ENCODE measurements at regions not wholly inside any gene's neighbourhood (a gene's known extent, or its start where the extent isn't known, plus 50 kb on each side); places are given as distances from the start of the nearest gene placed in this dataset.
"Not testable (repeated sequence)": the region's sequence is repeated elsewhere in the genome, so short reads cannot be mapped to it uniquely, and the experiment has no call there.

DNA sequence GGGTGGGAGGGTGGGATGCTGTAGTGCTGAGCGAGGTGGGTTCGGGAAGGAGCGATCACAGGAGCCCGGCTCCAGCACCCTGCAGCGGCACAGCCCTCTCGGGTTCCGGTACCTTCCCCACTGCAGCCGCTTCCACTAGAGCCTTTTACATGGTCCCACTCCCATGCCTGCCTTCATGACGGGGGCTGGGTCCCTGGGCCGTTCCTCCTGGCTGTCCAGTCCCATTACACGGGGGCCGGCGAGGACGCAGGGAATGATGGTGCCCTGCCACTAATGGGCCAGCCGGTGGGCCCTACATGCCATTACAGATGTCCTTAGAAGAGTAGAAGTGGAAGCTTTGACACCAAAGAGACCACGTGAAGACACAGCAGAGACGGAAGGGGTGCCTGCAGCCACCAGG, 104.6 kb upstream of the PPP1R26 start:
- 94% methylated on average over 17 of the region's 17 CpGs for WGBS
- H3K4me1 ChIP-seq (ENCODE audit: control insufficient read depth in 2 of 2, insufficient read depth in 2 of 2, low read length in 2 of 2): no peaks in the 10 kb centered on the region
- no peak overlapping the region for H3K27ac ChIP-seq (ENCODE audit: low read depth in 1 of 2, low read length in 1 of 2)
- H3K9me3 ChIP-seq (ENCODE audit: control insufficient read depth in 2 of 2, insufficient read depth in 1 of 2, low read length in 1 of 2): no peaks in the 10 kb centered on the region
- no peaks in the 10 kb centered on the region for H3K36me3 ChIP-seq (ENCODE audit: control insufficient read depth in 2 of 2, insufficient read depth in 2 of 2, low read length in 1 of 2)
- DNase-seq (ENCODE audit: low read depth in 6 of 9, low spot score in 9 of 9): no peak
- H3K27me3 ChIP-seq (ENCODE audit: control insufficient read depth in 2 of 2, insufficient read depth in 1 of 2, low read length in 1 of 2): no peaks in the 10 kb centered on the region
- H3K4me3 ChIP-seq (ENCODE audit: low read length in 2 of 2): no peak overlapping the region

DNA sequence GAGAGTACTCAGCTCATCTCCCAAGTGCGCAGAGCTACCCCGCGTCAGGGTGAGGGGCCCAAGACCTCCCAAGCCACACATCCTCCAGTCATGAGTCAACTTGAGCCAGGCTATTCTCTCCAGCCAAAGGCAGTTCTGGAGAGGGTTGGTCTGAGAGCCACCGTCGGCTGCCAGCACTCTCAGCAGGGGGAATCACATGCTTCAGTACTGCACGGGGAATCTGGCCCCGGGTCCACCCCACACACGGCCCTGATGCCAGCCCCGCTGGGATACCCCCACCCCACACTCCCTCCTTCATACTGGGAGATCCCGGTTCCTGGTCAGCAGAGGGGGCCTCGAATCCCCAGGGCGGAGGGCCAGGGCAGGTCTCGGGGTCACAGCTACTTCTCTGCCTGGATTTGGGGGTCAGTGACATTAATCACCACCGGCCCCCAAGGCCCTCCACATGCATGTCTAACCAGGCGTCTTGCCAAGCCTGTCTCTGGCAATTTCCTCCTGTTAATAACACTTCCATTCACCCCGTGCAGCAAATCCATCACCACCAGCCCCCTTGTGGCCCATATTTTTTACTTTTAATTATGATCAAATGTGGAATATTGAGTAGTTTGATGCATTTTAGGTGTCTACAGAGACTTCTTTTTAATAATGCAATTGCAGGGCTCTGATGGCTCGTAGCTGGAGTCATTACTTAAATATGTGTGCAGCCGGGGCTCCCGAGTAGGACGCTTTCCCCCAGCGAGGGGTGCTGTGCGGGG, 102.9 kb upstream of the PPP1R26 start:
- no peak overlapping the region for H3K27ac ChIP-seq (ENCODE audit: low read depth in 1 of 2, low read length in 1 of 2)
- WGBS: 85% methylated on average over 22 of the region's 22 CpGs
- no peaks in the 10 kb centered on the region for H3K27me3 ChIP-seq (ENCODE audit: control insufficient read depth in 2 of 2, insufficient read depth in 1 of 2, low read length in 1 of 2)
- no peaks in the 10 kb centered on the region for H3K4me1 ChIP-seq (ENCODE audit: control insufficient read depth in 2 of 2, insufficient read depth in 2 of 2, low read length in 2 of 2)
- H3K9me3 ChIP-seq (ENCODE audit: control insufficient read depth in 2 of 2, insufficient read depth in 1 of 2, low read length in 1 of 2): no peaks in the 10 kb centered on the region
- H3K36me3 ChIP-seq (ENCODE audit: control insufficient read depth in 2 of 2, insufficient read depth in 2 of 2, low read length in 1 of 2): no peaks in the 10 kb centered on the region
- DNase-seq (ENCODE audit: low read depth in 6 of 9, low spot score in 9 of 9): no peak
- no peak overlapping the region for H3K4me3 ChIP-seq (ENCODE audit: low read length in 2 of 2)

DNA sequence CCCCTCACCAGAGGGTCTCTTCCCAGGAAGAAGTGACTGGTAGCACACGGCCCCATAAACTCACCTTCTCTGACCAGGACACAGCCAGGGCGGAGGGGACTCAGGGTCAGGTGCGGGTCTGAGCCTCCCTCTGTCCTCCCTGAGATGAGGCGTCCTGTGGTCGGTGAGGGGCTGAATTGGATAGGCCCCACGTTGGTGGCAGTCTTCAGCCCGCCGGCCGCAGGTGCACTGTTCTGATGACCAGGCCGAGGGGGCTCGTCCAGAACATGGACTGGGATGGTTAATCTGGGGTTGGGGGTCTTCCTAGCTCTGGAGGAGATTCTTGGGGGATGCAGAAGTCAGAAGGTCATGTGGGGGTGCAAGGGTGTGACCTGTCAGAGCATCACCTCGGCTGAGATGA, 102.2 kb upstream of the PPP1R26 start:
- WGBS: 92% methylated on average over 12 of the region's 12 CpGs
- no peaks in the 10 kb centered on the region for H3K27me3 ChIP-seq (ENCODE audit: control insufficient read depth in 2 of 2, insufficient read depth in 1 of 2, low read length in 1 of 2)
- no peak for DNase-seq (ENCODE audit: low read depth in 6 of 9, low spot score in 9 of 9)
- no peaks in the 10 kb centered on the region for H3K4me1 ChIP-seq (ENCODE audit: control insufficient read depth in 2 of 2, insufficient read depth in 2 of 2, low read length in 2 of 2)
- no peak overlapping the region for H3K27ac ChIP-seq (ENCODE audit: low read depth in 1 of 2, low read length in 1 of 2)
- no peaks in the 10 kb centered on the region for H3K9me3 ChIP-seq (ENCODE audit: control insufficient read depth in 2 of 2, insufficient read depth in 1 of 2, low read length in 1 of 2)
- no peak overlapping the region for H3K4me3 ChIP-seq (ENCODE audit: low read length in 2 of 2)
- no peaks in the 10 kb centered on the region for H3K36me3 ChIP-seq (ENCODE audit: control insufficient read depth in 2 of 2, insufficient read depth in 2 of 2, low read length in 1 of 2)

DNA sequence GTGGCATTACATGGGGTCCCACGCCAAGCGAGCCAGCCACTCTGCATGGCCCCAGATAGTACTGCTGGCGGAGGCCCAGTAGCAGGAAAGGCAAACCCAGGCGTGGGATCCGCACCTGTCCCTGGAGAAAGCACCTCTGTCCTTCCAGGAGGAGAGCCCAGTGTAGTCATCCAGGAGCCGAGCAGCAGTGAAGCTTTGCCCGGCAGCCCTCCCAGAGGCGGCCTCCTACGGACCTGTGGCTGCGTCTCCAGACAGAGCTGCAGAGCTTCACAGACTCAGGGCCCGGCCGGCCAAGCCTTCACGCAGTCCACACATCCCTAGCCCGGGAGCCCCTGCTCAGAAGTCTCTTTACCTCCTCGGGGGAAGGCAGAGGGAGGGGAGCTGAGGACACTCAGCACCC, 100.8 kb upstream of the PPP1R26 start:
- Histone ChIP-seq H3K4me3 (ENCODE audit: low read length in 2 of 2) (no peak overlapping the region), H3K27ac (ENCODE audit: low read depth in 1 of 2, low read length in 1 of 2) (no peak overlapping the region), H3K9me3 (ENCODE audit: control insufficient read depth in 2 of 2, insufficient read depth in 1 of 2, low read length in 1 of 2) (no peaks in the 10 kb centered on the region), H3K36me3 (ENCODE audit: control insufficient read depth in 2 of 2, insufficient read depth in 2 of 2, low read length in 1 of 2) (no peaks in the 10 kb centered on the region), H3K4me1 (ENCODE audit: control insufficient read depth in 2 of 2, insufficient read depth in 2 of 2, low read length in 2 of 2) (no peaks in the 10 kb centered on the region), H3K27me3 (ENCODE audit: control insufficient read depth in 2 of 2, insufficient read depth in 1 of 2, low read length in 1 of 2) (no peaks in the 10 kb centered on the region)
- DNase-seq (ENCODE audit: low read depth in 6 of 9, low spot score in 9 of 9): no peak
- WGBS: 93% methylated on average over 15 of the region's 15 CpGs

DNA sequence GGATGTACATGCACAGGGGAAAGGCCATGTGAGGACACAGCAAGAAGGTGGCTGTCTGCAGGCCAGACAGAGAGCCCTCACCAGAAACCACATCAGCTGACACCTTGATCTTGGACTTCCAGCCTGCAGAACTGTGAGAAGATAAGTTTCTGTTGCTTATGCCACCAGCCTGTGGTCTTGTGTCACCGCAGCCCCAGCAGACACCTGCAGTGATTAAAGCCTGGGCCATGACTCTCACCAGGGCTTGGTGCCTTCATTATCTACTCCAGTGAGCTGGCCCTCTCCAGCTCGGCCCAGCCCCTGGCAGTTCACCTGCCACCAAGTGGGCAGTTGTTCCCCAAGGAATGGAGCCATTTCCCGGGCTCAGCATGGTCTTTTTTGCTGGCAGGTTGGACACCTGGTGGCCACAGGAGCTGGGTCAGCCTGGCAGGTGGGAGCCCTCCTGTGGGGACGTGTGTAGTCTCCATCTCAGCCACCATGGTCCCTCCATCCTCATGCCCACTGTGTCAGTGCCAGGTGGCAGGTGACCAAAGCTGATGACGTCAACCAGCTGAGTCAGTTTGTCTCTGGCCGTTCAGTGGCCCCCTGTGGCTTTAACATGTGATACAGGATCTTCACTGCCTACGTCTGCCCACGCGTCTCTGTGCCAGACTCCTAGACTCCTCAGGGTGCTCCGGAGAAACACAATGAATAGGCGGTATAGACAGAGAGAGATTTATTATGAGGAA, 99.9 kb upstream of the PPP1R26 start:
- no peaks in the 10 kb centered on the region for H3K36me3 ChIP-seq (ENCODE audit: control insufficient read depth in 2 of 2, insufficient read depth in 2 of 2, low read length in 1 of 2)
- WGBS: 92% methylated on average over 11 of the region's 11 CpGs
- DNase-seq (ENCODE audit: low read depth in 6 of 9, low spot score in 9 of 9): no peak
- no peaks in the 10 kb centered on the region for H3K4me1 ChIP-seq (ENCODE audit: control insufficient read depth in 2 of 2, insufficient read depth in 2 of 2, low read length in 2 of 2)
- H3K4me3 ChIP-seq (ENCODE audit: low read length in 2 of 2): no peak overlapping the region
- H3K27ac ChIP-seq (ENCODE audit: low read depth in 1 of 2, low read length in 1 of 2): no peak overlapping the region
- H3K9me3 ChIP-seq (ENCODE audit: control insufficient read depth in 2 of 2, insufficient read depth in 1 of 2, low read length in 1 of 2): no peaks in the 10 kb centered on the region
- no peaks in the 10 kb centered on the region for H3K27me3 ChIP-seq (ENCODE audit: control insufficient read depth in 2 of 2, insufficient read depth in 1 of 2, low read length in 1 of 2)

DNA sequence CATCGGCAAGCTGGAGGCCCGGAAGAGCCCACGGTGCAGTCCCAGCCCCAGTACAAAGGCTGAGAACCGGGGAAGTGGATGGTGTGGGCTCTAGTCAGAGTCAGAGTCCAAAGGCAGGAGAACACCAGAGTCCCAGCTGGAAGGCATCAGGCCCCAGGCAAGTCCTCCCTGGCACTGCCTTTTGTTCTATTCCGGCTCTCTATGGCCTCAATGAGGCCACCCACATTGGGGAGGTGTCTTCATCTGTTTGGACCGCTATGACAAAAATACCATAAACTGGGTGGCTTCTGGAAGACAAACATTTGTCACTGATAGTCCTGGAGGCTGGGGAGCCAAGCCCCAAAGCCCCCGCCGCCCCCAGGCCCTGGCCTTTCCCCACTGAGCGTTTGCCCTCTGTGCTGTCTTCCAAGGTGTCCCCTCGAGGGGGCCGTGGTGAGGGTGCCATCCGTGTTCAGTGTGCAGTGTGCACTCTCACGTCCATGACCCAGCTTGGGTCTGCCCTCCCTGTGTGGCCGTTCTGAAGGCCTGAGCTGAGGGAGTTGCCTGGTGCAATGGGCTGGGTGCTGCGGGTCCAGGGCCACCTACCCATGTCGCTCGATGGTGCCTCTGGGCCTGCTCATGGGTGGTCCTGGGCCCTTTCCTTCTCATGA, 99.1 kb upstream of the PPP1R26 start:
- Histone ChIP-seq H3K4me1 (ENCODE audit: control insufficient read depth in 2 of 2, insufficient read depth in 2 of 2, low read length in 2 of 2) (no peaks in the 10 kb centered on the region), H3K27me3 (ENCODE audit: control insufficient read depth in 2 of 2, insufficient read depth in 1 of 2, low read length in 1 of 2) (no peaks in the 10 kb centered on the region), H3K4me3 (ENCODE audit: low read length in 2 of 2) (no peak overlapping the region), H3K27ac (ENCODE audit: low read depth in 1 of 2, low read length in 1 of 2) (no peak overlapping the region), H3K9me3 (ENCODE audit: control insufficient read depth in 2 of 2, insufficient read depth in 1 of 2, low read length in 1 of 2) (no peaks in the 10 kb centered on the region), H3K36me3 (ENCODE audit: control insufficient read depth in 2 of 2, insufficient read depth in 2 of 2, low read length in 1 of 2) (no peaks in the 10 kb centered on the region)
- 93% methylated on average over 17 of the region's 17 CpGs for WGBS
- DNase-seq (ENCODE audit: low read depth in 6 of 9, low spot score in 9 of 9): no peak

DNA sequence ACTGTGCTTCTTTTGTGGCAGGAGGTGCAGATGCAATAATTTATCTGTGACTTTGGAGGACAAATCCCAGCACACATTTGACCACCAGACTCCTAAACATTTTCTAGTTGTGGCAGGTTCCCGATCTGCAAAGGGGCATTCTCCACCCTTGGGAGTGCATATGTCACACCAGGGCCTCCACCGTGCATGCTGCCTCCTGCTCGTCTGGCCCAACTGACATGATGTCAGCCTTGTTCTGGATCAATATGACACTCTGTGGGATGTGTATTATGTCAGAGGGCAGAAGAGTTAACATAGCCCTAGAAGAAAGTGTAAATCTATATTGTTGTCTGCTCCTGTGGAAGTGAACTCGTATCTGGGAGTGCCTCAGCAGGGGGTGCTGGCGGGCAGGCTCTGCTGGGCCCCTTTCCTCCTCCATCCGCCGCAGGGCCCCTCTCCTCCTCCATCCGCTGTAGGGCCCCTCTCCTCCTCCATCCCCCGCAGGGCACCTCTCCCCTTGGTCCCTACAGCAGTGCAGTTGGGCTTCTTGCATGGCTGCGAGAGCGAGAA, 97.7 kb upstream of the PPP1R26 start:
- Histone ChIP-seq H3K27ac (ENCODE audit: low read depth in 1 of 2, low read length in 1 of 2) (no peak overlapping the region), H3K4me1 (ENCODE audit: control insufficient read depth in 2 of 2, insufficient read depth in 2 of 2, low read length in 2 of 2) (no peaks in the 10 kb centered on the region), H3K9me3 (ENCODE audit: control insufficient read depth in 2 of 2, insufficient read depth in 1 of 2, low read length in 1 of 2) (no peaks in the 10 kb centered on the region), H3K36me3 (ENCODE audit: control insufficient read depth in 2 of 2, insufficient read depth in 2 of 2, low read length in 1 of 2) (no peaks in the 10 kb centered on the region), H3K4me3 (ENCODE audit: low read length in 2 of 2) (no peak overlapping the region), H3K27me3 (ENCODE audit: control insufficient read depth in 2 of 2, insufficient read depth in 1 of 2, low read length in 1 of 2) (no peaks in the 10 kb centered on the region)
- 86% methylated on average over 11 of the region's 11 CpGs for WGBS
- DNase-seq (ENCODE audit: low read depth in 6 of 9, low spot score in 9 of 9): no peak

DNA sequence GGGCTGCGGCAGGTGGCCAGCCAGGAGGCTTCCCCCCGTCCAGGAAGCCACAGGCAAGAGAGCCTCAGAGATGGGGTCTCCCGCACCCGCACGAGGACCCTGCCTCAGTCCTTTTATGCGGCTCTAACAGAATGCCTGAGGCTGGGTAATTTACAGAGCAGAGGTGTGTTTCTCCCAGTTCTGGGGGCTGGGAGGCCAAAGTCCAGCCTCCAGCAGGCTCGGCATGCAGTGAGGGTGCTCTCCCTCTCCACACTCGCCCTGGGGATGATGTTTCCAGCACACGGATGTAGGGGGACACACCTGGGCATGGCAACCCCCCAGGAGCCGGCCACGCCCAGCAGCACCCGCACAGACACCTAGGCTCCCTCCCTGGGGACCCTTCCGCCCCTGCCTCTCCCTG, 95.4 kb upstream of the PPP1R26 start:
- Histone ChIP-seq H3K4me3 (ENCODE audit: low read length in 2 of 2) (no peak overlapping the region), H3K36me3 (ENCODE audit: control insufficient read depth in 2 of 2, insufficient read depth in 2 of 2, low read length in 1 of 2) (no peaks in the 10 kb centered on the region), H3K27me3 (ENCODE audit: control insufficient read depth in 2 of 2, insufficient read depth in 1 of 2, low read length in 1 of 2) (no peaks in the 10 kb centered on the region), H3K4me1 (ENCODE audit: control insufficient read depth in 2 of 2, insufficient read depth in 2 of 2, low read length in 2 of 2) (no peaks in the 10 kb centered on the region), H3K9me3 (ENCODE audit: control insufficient read depth in 2 of 2, insufficient read depth in 1 of 2, low read length in 1 of 2) (no peaks in the 10 kb centered on the region), H3K27ac (ENCODE audit: low read depth in 1 of 2, low read length in 1 of 2) (no peak overlapping the region)
- 85% methylated on average over 13 of the region's 13 CpGs for WGBS
- DNase-seq (ENCODE audit: low read depth in 6 of 9, low spot score in 9 of 9): no peak

DNA sequence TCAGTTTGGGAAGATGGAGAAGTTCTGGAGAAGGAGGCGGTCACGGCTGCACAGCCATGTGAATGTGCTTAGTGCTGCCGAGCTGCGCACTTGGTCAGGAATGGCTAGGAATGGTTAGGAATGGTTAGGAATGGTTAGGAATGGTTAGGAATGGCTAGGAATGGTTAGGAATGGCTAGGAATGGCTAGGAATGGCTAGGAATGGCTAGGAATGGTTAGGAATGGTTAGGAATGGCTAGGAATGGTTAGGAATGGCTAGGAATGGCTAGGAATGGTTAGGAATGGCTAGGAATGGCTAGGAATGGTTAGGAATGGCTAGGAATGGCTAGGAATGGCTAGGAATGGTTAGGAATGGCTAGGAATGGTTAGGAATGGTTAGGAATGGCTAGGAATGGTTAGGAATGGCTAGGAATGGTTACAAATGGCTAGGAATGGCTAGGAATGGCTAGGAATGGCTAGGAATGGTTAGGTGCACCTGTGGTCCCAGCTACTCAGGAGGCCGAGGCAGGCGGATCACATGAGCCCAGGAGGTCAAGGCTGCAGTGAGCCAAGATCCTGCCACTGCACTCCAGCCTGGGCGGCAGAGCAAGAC, 94.7 kb upstream of the PPP1R26 start:
- 96% methylated on average over 7 of the region's 7 CpGs for WGBS
- not testable (repeated sequence) for H3K36me3 ChIP-seq (ENCODE audit: control insufficient read depth in 2 of 2, insufficient read depth in 2 of 2, low read length in 1 of 2); DNase-seq (ENCODE audit: low read depth in 6 of 9, low spot score in 9 of 9); H3K27me3 ChIP-seq (ENCODE audit: control insufficient read depth in 2 of 2, insufficient read depth in 1 of 2, low read length in 1 of 2); H3K9me3 ChIP-seq (ENCODE audit: control insufficient read depth in 2 of 2, insufficient read depth in 1 of 2, low read length in 1 of 2); H3K27ac ChIP-seq (ENCODE audit: low read depth in 1 of 2, low read length in 1 of 2); H3K4me1 ChIP-seq (ENCODE audit: control insufficient read depth in 2 of 2, insufficient read depth in 2 of 2, low read length in 2 of 2); H3K4me3 ChIP-seq (ENCODE audit: low read length in 2 of 2)

Measured in thymus (tissue), 11 donors.